HG03354 (cell line): ENCODE measurements at regions not wholly inside any gene's neighbourhood (a gene's known extent, or its start where the extent isn't known, plus 50 kb on each side); places are given as distances from the start of the nearest gene placed in this dataset.

ENCODE experiments used
- ATAC-seq: cut with Tn5 transposase; IDR thresholded peaks from one replicate; pipeline ENCODE4 v1.9.1; 2021; ENCODE audit warnings: mild to moderate bottlenecking; ENCODE audit not compliant: unreplicated experiment, poor library complexity, severe bottlenecking

- ATAC-seq, result no peak
Measured at GRCh38 chr4:167290678-167291077, 56.4 kb upstream of the SPOCK3 start.

GRCh38 chr4:167308876-167309275 lies 74.6 kb upstream of the SPOCK3 start:
- no peak for ATAC-seq

GRCh38 chr4:167321299-167321698 lies 87.0 kb upstream of the SPOCK3 start:
- ATAC-seq, result no peak

- ATAC-seq, result no peak
Measured at GRCh38 chr4:167339781-167340180, 105.5 kb upstream of the SPOCK3 start.

GRCh38 chr4:167359711-167360110 lies 125.4 kb upstream of the SPOCK3 start:
- no peak for ATAC-seq

- no peak for ATAC-seq
Measured at GRCh38 chr4:167379076-167379835, 145.0 kb upstream of the SPOCK3 start.

GRCh38 chr4:167380964-167381363 lies 146.7 kb upstream of the SPOCK3 start:
- no peak for ATAC-seq

GRCh38 chr4:167383291-167383690 lies 149.0 kb upstream of the SPOCK3 start:
- ATAC-seq, result no peak

GRCh38 chr4:167397586-167397985 lies 163.3 kb upstream of the SPOCK3 start:
- no peak for ATAC-seq

GRCh38 chr4:167399201-167399600 lies 164.9 kb upstream of the SPOCK3 start:
- ATAC-seq, result no peak

- no peak for ATAC-seq
Measured at GRCh38 chr4:167406181-167406580, 171.9 kb upstream of the SPOCK3 start.

GRCh38 chr4:167415461-167415860 lies 181.2 kb upstream of the SPOCK3 start:
- no peak for ATAC-seq

- ATAC-seq, result no peak
Measured at GRCh38 chr4:167419468-167420140, 185.3 kb upstream of the SPOCK3 start.

- no peak for ATAC-seq
Measured at GRCh38 chr4:167421201-167421600, 186.9 kb upstream of the SPOCK3 start.

GRCh38 chr4:167424341-167425256 lies 190.3 kb upstream of the SPOCK3 start:
- no peak for ATAC-seq

- no peak for ATAC-seq
Measured at GRCh38 chr4:167428156-167428555, 193.9 kb upstream of the SPOCK3 start.

GRCh38 chr4:167431371-167431770 lies 197.1 kb upstream of the SPOCK3 start:
- ATAC-seq, result no peak

GRCh38 chr4:167435786-167436185 lies 201.5 kb upstream of the SPOCK3 start:
- no peak for ATAC-seq

- no peak for ATAC-seq
Measured at GRCh38 chr4:167443841-167444240, 209.5 kb upstream of the SPOCK3 start.

GRCh38 chr4:167452922-167453430 lies 218.7 kb upstream of the SPOCK3 start:
- no peak for ATAC-seq
